Neuronal stem cell (in vitro differentiated cells): ENCODE measurements at regions not wholly inside any gene's neighbourhood (a gene's known extent, or its start where the extent isn't known, plus 50 kb on each side); places are given as distances from the start of the nearest gene placed in this dataset.

ENCODE experiments used
- DNase-seq: peaks from one replicate; pipeline ENCODE4 v3.0.0-alpha.2; 2013; ENCODE audit warnings: low spot score
- H2AFZ ChIP-seq: one replicate; pipeline ENCODE4 v1.6.1; 2013; ENCODE audit warnings: mild to moderate bottlenecking, low read length, inconsistent platforms
- H2AK5ac ChIP-seq: 2 replicates; pipeline ENCODE4 v1.6.1; 2013; ENCODE audit warnings: low read depth, mild to moderate bottlenecking, inconsistent platforms, low read length, moderate library complexity, mixed read lengths
- H2BK120ac ChIP-seq: 2 replicates; pipeline ENCODE4 v1.6.1; 2013; ENCODE audit warnings: low read depth, mild to moderate bottlenecking, inconsistent platforms, low read length, moderate library complexity, mixed read lengths
- H2BK12ac ChIP-seq: one replicate; pipeline ENCODE4 v1.6.1; 2013; ENCODE audit warnings: low read length, inconsistent platforms
- H2BK15ac ChIP-seq: 2 replicates; pipeline ENCODE4 v1.6.1; 2013; ENCODE audit warnings: mild to moderate bottlenecking, low read length, inconsistent platforms, mixed read lengths
- H2BK5ac ChIP-seq: one replicate; pipeline ENCODE4 v1.6.1; 2013; ENCODE audit warnings: inconsistent platforms, mild to moderate bottlenecking, low read length, moderate library complexity
- H3K14ac ChIP-seq: one replicate; pipeline ENCODE4 v1.6.1; 2013; ENCODE audit warnings: low read length, inconsistent platforms
- H3K18ac ChIP-seq: 2 replicates; pipeline ENCODE4 v1.6.1; 2013; ENCODE audit warnings: low read length, inconsistent platforms
- H3K23ac ChIP-seq: 2 replicates; pipeline ENCODE4 v1.6.1; 2013; ENCODE audit warnings: low read depth, mild to moderate bottlenecking, mixed read lengths, low read length, inconsistent platforms; ENCODE audit not compliant: poor library complexity
- H3K27ac ChIP-seq: replicated peaks from 3 replicates; pipeline ENCODE4 v1.5.1; 2013; ENCODE audit warnings: low read length, inconsistent platforms
- H3K27me3 ChIP-seq, 3 experiments: 2 replicates each; pipeline ENCODE4 v1.6.1; 2013; ENCODE audit warnings: low read length in 3 of 3, mild to moderate bottlenecking in 2 of 3, inconsistent platforms in 1 of 3, low read depth in 1 of 3, mixed read lengths in 1 of 3, moderate library complexity in 1 of 3; ENCODE audit not compliant: control insufficient read depth in 3 of 3, insufficient read depth in 3 of 3
- H3K36me3 ChIP-seq, 2 donors: replicated peaks in 1 of 2; 2 replicates each; pipeline ENCODE4 v1.6.1; 2013; ENCODE audit warnings: low read length in 2 of 2; ENCODE audit not compliant: control insufficient read depth in 2 of 2, insufficient read depth in 2 of 2
- H3K4ac ChIP-seq: 2 replicates; pipeline ENCODE4 v1.6.1; 2013; ENCODE audit warnings: inconsistent platforms, mild to moderate bottlenecking, low read length, moderate library complexity
- H3K4me1 ChIP-seq, 2 donors: 1 replicate in 1 of 2; 2 replicates in 1 of 2; pipeline ENCODE4 v1.6.1; 2013; ENCODE audit warnings: low read length in 2 of 2, low read depth in 1 of 2; ENCODE audit not compliant: control insufficient read depth in 2 of 2, insufficient read depth in 1 of 2
- H3K4me2 ChIP-seq: one replicate; pipeline ENCODE4 v1.6.1; 2013; ENCODE audit warnings: mild to moderate bottlenecking, low read length, inconsistent platforms; ENCODE audit not compliant: insufficient read depth, poor library complexity, severe bottlenecking
- H3K4me3 ChIP-seq, 2 donors: 2 replicates each; pipeline ENCODE4 v1.5.1; 2013; ENCODE audit warnings: low read length in 2 of 2, mild to moderate bottlenecking in 2 of 2, inconsistent platforms in 1 of 2, moderate library complexity in 1 of 2
- H3K79me1 ChIP-seq: one replicate; pipeline ENCODE4 v1.6.1; 2013; ENCODE audit warnings: low read depth, mild to moderate bottlenecking, inconsistent platforms, low read length, moderate library complexity
- H3K9ac ChIP-seq: one replicate; pipeline ENCODE4 v1.6.1; 2013; ENCODE audit warnings: mild to moderate bottlenecking, low read depth, low read length, inconsistent platforms; ENCODE audit not compliant: poor library complexity
- H3K9me3 ChIP-seq, 2 donors: replicated peaks in 1 of 2; 2 replicates each; pipeline versions ENCODE3 to v1.6.1; 2013; ENCODE audit warnings: low read length in 2 of 2, mild to moderate bottlenecking in 2 of 2, inconsistent platforms in 1 of 2, low read depth in 1 of 2, mixed read lengths in 1 of 2, moderate library complexity in 1 of 2; ENCODE audit not compliant: control insufficient read depth in 2 of 2, insufficient read depth in 1 of 2
- H4K8ac ChIP-seq: one replicate; pipeline ENCODE4 v1.6.1; 2013; ENCODE audit warnings: low read depth, mild to moderate bottlenecking, inconsistent platforms, low read length, moderate library complexity
- H4K91ac ChIP-seq: one replicate; pipeline ENCODE4 v1.6.1; 2013; ENCODE audit warnings: low read length, low read depth, mild to moderate bottlenecking, inconsistent platforms; ENCODE audit not compliant: poor library complexity
- WGBS, 2 donors: extraction: QIAGEN DNeasy Blood & Tissue Kit; methylation state at CpG; one replicate each; pipeline ENCODE4 v1.1.7; 2013; ENCODE audit warnings: missing lambda C conversion rate in 2 of 2, mixed read lengths in 1 of 2; ENCODE audit not compliant: insufficient read length in 2 of 2, insufficient replicate concordance in 1 of 2; ENCODE audit errors: extremely low coverage in 2 of 2; 5-methylcytosine and 5-hydroxymethylcytosine counted together

GRCh38 chr18:73948084-73948483 lies 199.6 kb downstream of the FBXO15 start:
- H3K27ac ChIP-seq, result no peak overlapping the region
- H2BK120ac ChIP-seq, result no peak overlapping the region
- H3K23ac ChIP-seq, result no peak overlapping the region
- no peak overlapping the region for H2BK5ac ChIP-seq
- H3K4me3 ChIP-seq, result no peak overlapping the region
- DNase-seq, result no peak
- H2AK5ac ChIP-seq, result no peak overlapping the region
- H3K9me3 ChIP-seq, result no peaks in the 10 kb centered on the region
- no peak overlapping the region for H3K4me2 ChIP-seq
- H4K91ac ChIP-seq, result no peak overlapping the region
- no CpG with 5 or more reads among the region's 4 CpGs for WGBS, 2 donors
- H3K79me1 ChIP-seq, result no peaks in the 10 kb centered on the region
- H3K9ac ChIP-seq, result no peak overlapping the region
- H2AFZ ChIP-seq, result no peak overlapping the region
- H3K4ac ChIP-seq, result no peak overlapping the region
- H4K8ac ChIP-seq, result no peak overlapping the region
- no peak overlapping the region for H2BK12ac ChIP-seq
- no peak overlapping the region for H3K18ac ChIP-seq
- H3K36me3 ChIP-seq, result no peaks in the 10 kb centered on the region
- H2BK15ac ChIP-seq, result no peak overlapping the region
- no peak overlapping the region for H3K14ac ChIP-seq
- H3K27me3 ChIP-seq, result no peaks in the 10 kb centered on the region
- peaks cover 0 to 1% of the 10 kb centered on the region in 2 donors for H3K4me1 ChIP-seq

- Histone ChIP-seq H3K4me1 (peaks cover 0 to 1% of the 10 kb centered on the region in 2 donors), H3K4ac (no peak overlapping the region), H2BK15ac (no peak overlapping the region), H4K91ac (no peak overlapping the region), H3K9me3 (no peaks in the 10 kb centered on the region), H3K4me2 (no peak overlapping the region), H3K4me3 (no peak overlapping the region), H3K27me3 (no peaks in the 10 kb centered on the region), H2AFZ (no peak overlapping the region), H3K79me1 (no peaks in the 10 kb centered on the region), H2BK120ac (no peak overlapping the region), H2BK12ac (no peak overlapping the region), H4K8ac (no peak overlapping the region), H3K14ac (no peak overlapping the region), H3K23ac (no peak overlapping the region), H2BK5ac (no peak overlapping the region), H3K18ac (no peak overlapping the region), H3K27ac (no peak overlapping the region), H3K9ac (no peak overlapping the region), H3K36me3 (no peaks in the 10 kb centered on the region), H2AK5ac (no peak overlapping the region)
- no peak for DNase-seq
- WGBS, 2 donors, result no CpG with 5 or more reads among the region's 6 CpGs
Observed at GRCh38 chr18:73947180-73947921, 200.3 kb downstream of the FBXO15 start.

- H3K4me1 ChIP-seq, result peaks cover 0 to 1% of the 10 kb centered on the region in 2 donors
- H2BK15ac ChIP-seq, result no peak overlapping the region
- H3K14ac ChIP-seq, result peak overlapping the region; percentile 59
- H4K91ac ChIP-seq, result no peak overlapping the region
- no peak overlapping the region for H2AFZ ChIP-seq
- H3K23ac ChIP-seq, result peak overlapping the region; percentile 45
- H3K9me3 ChIP-seq, result no peaks in the 10 kb centered on the region
- no peak overlapping the region for H2BK120ac ChIP-seq
- no peak overlapping the region for H3K4me2 ChIP-seq
- H3K4me3 ChIP-seq, result peak overlapping the region in 1 of 2 donors; percentile 10
- H2BK12ac ChIP-seq, result no peak overlapping the region
- no peak overlapping the region for H2BK5ac ChIP-seq
- no peaks in the 10 kb centered on the region for H3K36me3 ChIP-seq
- no peak overlapping the region for H3K9ac ChIP-seq
- no peaks in the 10 kb centered on the region for H3K27me3 ChIP-seq
- no peak for DNase-seq
- no peak overlapping the region for H3K4ac ChIP-seq
- H3K18ac ChIP-seq, result no peak overlapping the region
- no peaks in the 10 kb centered on the region for H3K79me1 ChIP-seq
- WGBS, 2 donors, result no CpG with 5 or more reads among the region's 3 CpGs
- no peak overlapping the region for H2AK5ac ChIP-seq
- H4K8ac ChIP-seq, result no peak overlapping the region
- no peak overlapping the region for H3K27ac ChIP-seq
Observed at GRCh38 chr18:73945130-73945792, 202.4 kb downstream of the FBXO15 start.

- no peak overlapping the region for H2AK5ac ChIP-seq
- H3K14ac ChIP-seq, result no peak overlapping the region
- H2BK5ac ChIP-seq, result no peak overlapping the region
- H3K23ac ChIP-seq, result no peak overlapping the region
- no peak for DNase-seq
- no peak overlapping the region for H2BK12ac ChIP-seq
- no peaks in the 10 kb centered on the region for H3K79me1 ChIP-seq
- no peak overlapping the region for H2BK120ac ChIP-seq
- H2AFZ ChIP-seq, result no peak overlapping the region
- H4K91ac ChIP-seq, result no peak overlapping the region
- no peaks in the 10 kb centered on the region for H3K27me3 ChIP-seq
- H3K4me3 ChIP-seq, result no peak overlapping the region
- H3K9ac ChIP-seq, result no peak overlapping the region
- no peak overlapping the region for H3K27ac ChIP-seq
- no peaks in the 10 kb centered on the region for H3K9me3 ChIP-seq
- no peak overlapping the region for H3K4me2 ChIP-seq
- no peaks in the 10 kb centered on the region for H3K36me3 ChIP-seq
- no peak overlapping the region for H2BK15ac ChIP-seq
- WGBS, 2 donors, result no CpG with 5 or more reads among the region's 1 CpG
- no peak overlapping the region for H3K18ac ChIP-seq
- peaks cover 0 to 1% of the 10 kb centered on the region in 2 donors for H3K4me1 ChIP-seq
- H3K4ac ChIP-seq, result no peak overlapping the region
- no peak overlapping the region for H4K8ac ChIP-seq
Observed at GRCh38 chr18:73944715-73945114, 202.9 kb downstream of the FBXO15 start.
